ENCODE measurements at regions not wholly inside any gene's neighbourhood (a gene's known extent, or its start where the extent isn't known, plus 50 kb on each side); places are given as distances from the start of the nearest gene placed in this dataset.

GRCh38 chr3:170765419-170766078 lies 104.4 kb downstream of the RPL22L1 start:
- no peak for TF ChIP-seq CTCF (IDR thresholded peaks at IDR 0.05; ENCODE audit: low read depth, low read length)
- Histone ChIP-seq H3K9me3 (ENCODE audit: low read depth) (no peaks in the 10 kb centered on the region), H3K36me3 (no peaks in the 10 kb centered on the region), H3K27ac (no peak overlapping the region), H3K4me3 (no peak overlapping the region), H3K27me3 (no peaks in the 10 kb centered on the region), H3K4me1 (ENCODE audit: low read depth) (no peaks in the 10 kb centered on the region)
- DNase-seq (ENCODE audit: low read depth in 1 of 2, low spot score in 1 of 2) = no peak

- no peak for DNase-seq (ENCODE audit: low read depth in 1 of 2, low spot score in 1 of 2)
- no peaks in the 10 kb centered on the region for H3K36me3 ChIP-seq
- no peaks in the 10 kb centered on the region for H3K4me1 ChIP-seq (ENCODE audit: low read depth)
- no peak overlapping the region for H3K27ac ChIP-seq
- no peaks in the 10 kb centered on the region for H3K9me3 ChIP-seq (ENCODE audit: low read depth)
- TF ChIP-seq CTCF (IDR thresholded peaks at IDR 0.05; ENCODE audit: low read depth, low read length) = no peak
- H3K4me3 ChIP-seq = no peak overlapping the region
- no peaks in the 10 kb centered on the region for H3K27me3 ChIP-seq
These were observed 106.0 kb downstream of the RPL22L1 start for GRCh38 chr3:170764017-170764416.

- Histone ChIP-seq H3K27ac (no peak overlapping the region), H3K36me3 (no peaks in the 10 kb centered on the region), H3K4me3 (no peak overlapping the region), H3K4me1 (ENCODE audit: low read depth) (no peaks in the 10 kb centered on the region), H3K27me3 (no peaks in the 10 kb centered on the region), H3K9me3 (ENCODE audit: low read depth) (no peaks in the 10 kb centered on the region)
- TF ChIP-seq CTCF (IDR thresholded peaks at IDR 0.05; ENCODE audit: low read depth, low read length) = no peak
- DNase-seq (ENCODE audit: low read depth in 1 of 2, low spot score in 1 of 2) = no peak
These were observed 107.9 kb downstream of the RPL22L1 start for GRCh38 chr3:170762064-170762463.

- H3K36me3 ChIP-seq = no peaks in the 10 kb centered on the region
- no peak for DNase-seq (ENCODE audit: low read depth in 1 of 2, low spot score in 1 of 2)
- H3K4me3 ChIP-seq = no peak overlapping the region
- H3K4me1 ChIP-seq (ENCODE audit: low read depth) = no peaks in the 10 kb centered on the region
- no peaks in the 10 kb centered on the region for H3K9me3 ChIP-seq (ENCODE audit: low read depth)
- TF ChIP-seq CTCF (IDR thresholded peaks at IDR 0.05; ENCODE audit: low read depth, low read length) = no peak
- no peak overlapping the region for H3K27ac ChIP-seq
- H3K27me3 ChIP-seq = no peaks in the 10 kb centered on the region
These were observed 108.9 kb downstream of the RPL22L1 start for GRCh38 chr3:170761103-170761502.

GRCh38 chr3:170760174-170760526 lies 109.8 kb downstream of the RPL22L1 start:
- H3K27ac ChIP-seq = no peak overlapping the region
- DNase-seq (ENCODE audit: low read depth in 1 of 2, low spot score in 1 of 2) = peak in 1 of 2 donors; percentile 66
- no peaks in the 10 kb centered on the region for H3K36me3 ChIP-seq
- no peaks in the 10 kb centered on the region for H3K27me3 ChIP-seq
- H3K4me1 ChIP-seq (ENCODE audit: low read depth) = no peaks in the 10 kb centered on the region
- no peak for TF ChIP-seq CTCF (IDR thresholded peaks at IDR 0.05; ENCODE audit: low read depth, low read length)
- H3K4me3 ChIP-seq = no peak overlapping the region
- no peaks in the 10 kb centered on the region for H3K9me3 ChIP-seq (ENCODE audit: low read depth)

All from cardiac muscle cell (in vitro differentiated cells and primary cell).